ENCODE measurements at regions not wholly inside any gene's neighbourhood (a gene's known extent, or its start where the extent isn't known, plus 50 kb on each side); places are given as distances from the start of the nearest gene placed in this dataset.

- no peaks in the 10 kb centered on the region for H3K27me3 ChIP-seq (ENCODE audit: control insufficient read depth, extremely low read depth, insufficient read depth, low read length)
- H3K27ac ChIP-seq (ENCODE audit: control insufficient read depth, insufficient read depth, low read length), result no peak overlapping the region
- H3K36me3 ChIP-seq (ENCODE audit: control insufficient read depth in 2 of 2, extremely low read depth in 1 of 2, insufficient read depth in 2 of 2, low read length in 2 of 2), result no peaks in the 10 kb centered on the region
- no peaks in the 10 kb centered on the region for H3K9me1 ChIP-seq (ENCODE audit: control insufficient read depth, extremely low read depth, insufficient read depth, low read length)
- H3K9me3 ChIP-seq (ENCODE audit: control insufficient read depth, low read depth, low read length), result no peaks in the 10 kb centered on the region
- no peak for DNase-seq (ENCODE audit: low read depth, low spot score)
- H4K20me1 ChIP-seq (ENCODE audit: control insufficient read depth, extremely low read depth, insufficient read depth, low read length), result no peaks in the 10 kb centered on the region
- H2AFZ ChIP-seq (ENCODE audit: control insufficient read depth, low read length), result no peak overlapping the region
- H3K4me2 ChIP-seq (ENCODE audit: control insufficient read depth, extremely low read depth, insufficient read depth, low read depth, low read length), result no peak overlapping the region
- no peak overlapping the region for H3K4me3 ChIP-seq (ENCODE audit: control insufficient read depth in 2 of 3, extremely low read depth in 1 of 3, insufficient read depth in 2 of 3, low read depth in 1 of 3, low read length in 3 of 3)
- no peaks in the 10 kb centered on the region for H3K4me1 ChIP-seq (ENCODE audit: control insufficient read depth, extremely low read depth, insufficient read depth, low read length)
- TF ChIP-seq CTCF (optimal IDR thresholded peaks at IDR 0.05 in 1 of 3, IDR thresholded peaks at IDR 0.05 in 1 of 3, conservative IDR thresholded peaks at IDR 0.05 in 1 of 3; ENCODE audit: extremely low read depth in 1 of 3, insufficient read depth in 2 of 3, low read length in 3 of 3) (no peak), EZH2 (IDR thresholded peaks at IDR 0.05; ENCODE audit: low read length) (no peak)
- dilution Hi-C loops (cut with MboI; ENCODE audit: extremely low pct_ligation_motif_present, low sequenced_read_pairs), result no loop called here
- H3K9ac ChIP-seq (ENCODE audit: control insufficient read depth, extremely low read depth, insufficient read depth, low read length), result no peak overlapping the region
- no peaks in the 10 kb centered on the region for H3K79me2 ChIP-seq (ENCODE audit: control insufficient read depth, insufficient read depth, low read length)
- no peak for FAIRE-seq
Observed at GRCh38 chr4:124565371-124565770, 147.2 kb downstream of the ANKRD50 start.

- no peaks in the 10 kb centered on the region for H3K36me3 ChIP-seq (ENCODE audit: control insufficient read depth in 2 of 2, extremely low read depth in 1 of 2, insufficient read depth in 2 of 2, low read length in 2 of 2)
- no peaks in the 10 kb centered on the region for H3K79me2 ChIP-seq (ENCODE audit: control insufficient read depth, insufficient read depth, low read length)
- H4K20me1 ChIP-seq (ENCODE audit: control insufficient read depth, extremely low read depth, insufficient read depth, low read length), result no peaks in the 10 kb centered on the region
- H3K4me3 ChIP-seq (ENCODE audit: control insufficient read depth in 2 of 3, extremely low read depth in 1 of 3, insufficient read depth in 2 of 3, low read depth in 1 of 3, low read length in 3 of 3), result no peak overlapping the region
- TF ChIP-seq EZH2 (IDR thresholded peaks at IDR 0.05; ENCODE audit: low read length), result no peak
- H3K4me1 ChIP-seq (ENCODE audit: control insufficient read depth, extremely low read depth, insufficient read depth, low read length), result no peaks in the 10 kb centered on the region
- H3K27ac ChIP-seq (ENCODE audit: control insufficient read depth, insufficient read depth, low read length), result no peak overlapping the region
- H3K27me3 ChIP-seq (ENCODE audit: control insufficient read depth, extremely low read depth, insufficient read depth, low read length), result no peaks in the 10 kb centered on the region
- H3K9ac ChIP-seq (ENCODE audit: control insufficient read depth, extremely low read depth, insufficient read depth, low read length), result no peak overlapping the region
- no peak overlapping the region for H3K4me2 ChIP-seq (ENCODE audit: control insufficient read depth, extremely low read depth, insufficient read depth, low read depth, low read length)
- H3K9me3 ChIP-seq (ENCODE audit: control insufficient read depth, low read depth, low read length), result no peaks in the 10 kb centered on the region
- no peaks in the 10 kb centered on the region for H3K9me1 ChIP-seq (ENCODE audit: control insufficient read depth, extremely low read depth, insufficient read depth, low read length)
- FAIRE-seq (no peak), DNase-seq (ENCODE audit: low read depth, low spot score) (no peak)
- dilution Hi-C loops (cut with MboI; ENCODE audit: extremely low pct_ligation_motif_present, low sequenced_read_pairs), result no loop called here
- H2AFZ ChIP-seq (ENCODE audit: control insufficient read depth, low read length), result no peak overlapping the region
Observed at GRCh38 chr4:124566030-124566429, 146.5 kb downstream of the ANKRD50 start.

GRCh38 chr4:124573056-124573455 is 139.5 kb downstream of the ANKRD50 start:
- no peaks in the 10 kb centered on the region for H4K20me1 ChIP-seq (ENCODE audit: control insufficient read depth, extremely low read depth, insufficient read depth, low read length)
- TF ChIP-seq EZH2 (IDR thresholded peaks at IDR 0.05; ENCODE audit: low read length) (no peak), CTCF (optimal IDR thresholded peaks at IDR 0.05 in 1 of 3, IDR thresholded peaks at IDR 0.05 in 1 of 3, conservative IDR thresholded peaks at IDR 0.05 in 1 of 3; ENCODE audit: extremely low read depth in 1 of 3, insufficient read depth in 2 of 3, low read length in 3 of 3) (no peak)
- no peaks in the 10 kb centered on the region for H3K79me2 ChIP-seq (ENCODE audit: control insufficient read depth, insufficient read depth, low read length)
- FAIRE-seq (no peak), DNase-seq (ENCODE audit: low read depth, low spot score) (no peak)
- no peak overlapping the region for H3K4me2 ChIP-seq (ENCODE audit: control insufficient read depth, extremely low read depth, insufficient read depth, low read depth, low read length)
- H3K9ac ChIP-seq (ENCODE audit: control insufficient read depth, extremely low read depth, insufficient read depth, low read length), result no peak overlapping the region
- H2AFZ ChIP-seq (ENCODE audit: control insufficient read depth, low read length), result no peak overlapping the region
- no peaks in the 10 kb centered on the region for H3K27me3 ChIP-seq (ENCODE audit: control insufficient read depth, extremely low read depth, insufficient read depth, low read length)
- no peak overlapping the region for H3K27ac ChIP-seq (ENCODE audit: control insufficient read depth, insufficient read depth, low read length)
- dilution Hi-C loops (cut with MboI; ENCODE audit: extremely low pct_ligation_motif_present, low sequenced_read_pairs), result no loop called here
- H3K4me3 ChIP-seq (ENCODE audit: control insufficient read depth in 2 of 3, extremely low read depth in 1 of 3, insufficient read depth in 2 of 3, low read depth in 1 of 3, low read length in 3 of 3), result no peak overlapping the region
- H3K4me1 ChIP-seq (ENCODE audit: control insufficient read depth, extremely low read depth, insufficient read depth, low read length), result no peaks in the 10 kb centered on the region
- H3K9me3 ChIP-seq (ENCODE audit: control insufficient read depth, low read depth, low read length), result no peaks in the 10 kb centered on the region
- H3K9me1 ChIP-seq (ENCODE audit: control insufficient read depth, extremely low read depth, insufficient read depth, low read length), result no peaks in the 10 kb centered on the region
- no peaks in the 10 kb centered on the region for H3K36me3 ChIP-seq (ENCODE audit: control insufficient read depth in 2 of 2, extremely low read depth in 1 of 2, insufficient read depth in 2 of 2, low read length in 2 of 2)
